HepG2 (cell line): ENCODE measurements at regions not wholly inside any gene's neighbourhood (a gene's known extent, or its start where the extent isn't known, plus 50 kb on each side); places are given as distances from the start of the nearest gene placed in this dataset.

Experiments used
- ATAC-seq: fragments of 200-7000 bp; cut with Tn5 transposase; 3 replicates; pipeline ENCODE4 v1.9.1; 2020; ENCODE audit warnings: mild to moderate bottlenecking, moderate library complexity
- BruUV-seq: library from RNA; stranded (reverse); fragments of 400-500 nt; replicated peaks from 2 replicates; lab custom pipeline; 2021; lab: Mats Ljungman, UMichigan
- CTCF ChIA-PET: fragments of 300-600 bp; formaldehyde crosslinking; extraction: SDS; loops from one replicate; lab custom pipeline; 2021; ENCODE audit warnings: low total read pairs, inconsistent platforms, low intra/inter-chr PET ratio; lab: Yijun Ruan, JAX
- POLR2A ChIA-PET: fragments of 350-600 bp; sonication (Branson Sonifier 250); formaldehyde crosslinking; loops from one replicate; lab custom pipeline; 2020; ENCODE audit warnings: antibody characterized with exemption, inconsistent platforms; lab: Yijun Ruan, JAX
- DNase-seq: peaks from one replicate; pipeline ENCODE4 v3.0.0-alpha.2; 2015; ENCODE audit warnings: low spot score
- FAIRE-seq: peaks from 3 replicates; lab custom pipeline; 2011; peaks lifted over from hg19 to GRCh38; lab: Jason Lieb, UNC
- H2AFZ ChIP-seq: one replicate; pipeline ENCODE4 v1.6.1; 2011; ENCODE audit warnings: low read length, inconsistent platforms
- H3K27ac ChIP-seq: fragments of 300-600 bp; 3 replicates; pipeline ENCODE4 v1.8.0; 2011; ENCODE audit warnings: mixed run types, mild to moderate bottlenecking, mixed read lengths, low read length, inconsistent platforms; ENCODE audit not compliant: insufficient read depth; ENCODE audit errors: extremely low read length
- H3K27me3 ChIP-seq, 2 experiments: fragments of 200-600 bp in 1 of 2; 2 replicates in 1 of 2; 3 replicates in 1 of 2; pipeline versions ENCODE4 v1.6.0 to v1.8.0; 2011; ENCODE audit warnings: low read length in 2 of 2, mild to moderate bottlenecking in 2 of 2, moderate library complexity in 2 of 2, inconsistent platforms in 1 of 2; ENCODE audit not compliant: insufficient read depth in 2 of 2, control insufficient read depth in 1 of 2
- H3K36me3 ChIP-seq, 2 experiments: fragments of 200-600 bp in 1 of 2; replicated peaks in 1 of 2; 2 replicates in 1 of 2; 3 replicates in 1 of 2; pipeline versions ENCODE4 v1.5.1 to v1.8.0; 2011; ENCODE audit warnings: low read length in 2 of 2, inconsistent platforms in 1 of 2; ENCODE audit not compliant: insufficient read depth in 2 of 2, control insufficient read depth in 1 of 2
- H3K4me1 ChIP-seq: 2 replicates; pipeline ENCODE4 v1.5.1; 2012; ENCODE audit warnings: low read length, inconsistent platforms; ENCODE audit not compliant: insufficient read depth
- H3K4me2 ChIP-seq: 2 replicates; pipeline ENCODE4 v1.6.0; 2011; ENCODE audit warnings: low read depth, low read length, inconsistent platforms
- H3K4me3 ChIP-seq, 3 experiments: fragments of 200-600 bp in 1 of 3; sonication (generic), shearing (Covaris generic) in 1 of 3; replicated peaks in 1 of 3; 2 replicates each; pipeline ENCODE4 v1.5.1; 2011 to 2016; ENCODE audit warnings: low read length in 3 of 3, inconsistent platforms in 2 of 3, low read depth in 2 of 3, mild to moderate bottlenecking in 2 of 3, control low read depth in 1 of 3, mixed read lengths in 1 of 3; ENCODE audit not compliant: insufficient read depth in 1 of 3
- H3K79me2 ChIP-seq: one replicate; pipeline ENCODE4 v1.6.1; 2011; ENCODE audit warnings: low read length, inconsistent platforms; ENCODE audit not compliant: insufficient read depth
- H3K9ac ChIP-seq: 2 replicates; pipeline ENCODE4 v1.6.0; 2011; ENCODE audit warnings: mild to moderate bottlenecking, low read depth, low read length, inconsistent platforms; ENCODE audit not compliant: insufficient read depth
- H3K9me3 ChIP-seq: 2 replicates; pipeline ENCODE4 v1.5.1; 2012; ENCODE audit warnings: mild to moderate bottlenecking, low read length
- H4K20me1 ChIP-seq: 2 replicates; pipeline ENCODE4 v1.6.0; 2011; ENCODE audit warnings: inconsistent platforms, mild to moderate bottlenecking, low read length, moderate library complexity; ENCODE audit not compliant: insufficient read depth
- CHCHD3 ChIP-seq: sonication (generic); formaldehyde crosslinking; IDR thresholded peaks from 2 replicates; pipeline ENCODE4 v1.8.0; 2022; ENCODE audit warnings: mild to moderate bottlenecking, missing genetic modification reagents, moderate library complexity
- KDM6A ChIP-seq: IDR thresholded peaks from 2 replicates; pipeline ENCODE4 v1.6.1; 2016; ENCODE audit warnings: low read depth
- REPIN1 ChIP-seq: sonication (generic); formaldehyde crosslinking; IDR thresholded peaks from 2 replicates; pipeline ENCODE4 v1.8.0; 2022; ENCODE audit warnings: missing genetic modification reagents, low read depth, mild to moderate bottlenecking, borderline replicate concordance
- RNF2 ChIP-seq: fragments of 450-650 bp; conservative IDR thresholded peaks from 2 replicates; pipeline ENCODE4 v1.6.1; 2016; ENCODE audit warnings: low read depth
- ZBTB21 ChIP-seq: sonication (generic); formaldehyde crosslinking; IDR thresholded peaks from 2 replicates; pipeline ENCODE4 v1.4.0; 2020; ENCODE audit warnings: missing genetic modification reagents
- ZC3H4 ChIP-seq: sonication (generic); formaldehyde crosslinking; IDR thresholded peaks from 2 replicates; pipeline ENCODE4 v1.4.0; 2020; ENCODE audit warnings: missing genetic modification reagents, borderline replicate concordance
- ZNF546 ChIP-seq: sonication (generic); formaldehyde crosslinking; conservative IDR thresholded peaks from 2 replicates; pipeline ENCODE4 v1.8.1; 2023; ENCODE audit warnings: mild to moderate bottlenecking, missing genetic modification reagents
- ZNF607 ChIP-seq: sonication (generic); formaldehyde crosslinking; IDR thresholded peaks from 2 replicates; pipeline ENCODE4 v1.5.1; 2020; ENCODE audit warnings: missing genetic modification reagents, mild to moderate bottlenecking, borderline replicate concordance
- ZSCAN30 ChIP-seq: sonication (generic); formaldehyde crosslinking; IDR thresholded peaks from 2 replicates; pipeline ENCODE4 v1.5.0; 2020; ENCODE audit warnings: mild to moderate bottlenecking, missing genetic modification reagents
- WGBS: methylation state at CpG from one replicate; pipeline ENCODE4 v1.1.6; 2017; ENCODE audit warnings: low lambda C conversion rate; 5-methylcytosine and 5-hydroxymethylcytosine counted together
- in situ Hi-C: cut with HindIII; loops from 2 replicates; pipeline ENCODE4 v1.10.0; 2017; ENCODE audit warnings: low pct_unique_long_range_greater_than_20kb; ENCODE audit not compliant: extremely low pct_ligation_motif_present
- intact Hi-C: fragments of 100-400 bp; cut with micrococcal nuclease; formaldehyde crosslinking; loops from one replicate; pipeline ENCODE4 v1.10.0; 2022; ENCODE audit not compliant: unreplicated experiment
- TF ChIP-seq, protein P1 (sequence below): sonication (generic); formaldehyde crosslinking; IDR thresholded peaks from 2 replicates; pipeline ENCODE4 v1.4.0; 2020; ENCODE audit warnings: missing genetic modification reagents
- TF ChIP-seq, protein P2 (sequence below): sonication (generic); formaldehyde crosslinking; IDR thresholded peaks from 2 replicates; pipeline ENCODE4 v1.9.0; 2021; ENCODE audit warnings: mild to moderate bottlenecking, missing genetic modification reagents
- TF ChIP-seq, protein P3 (sequence below): sonication (generic); formaldehyde crosslinking; IDR thresholded peaks from 2 replicates; pipeline ENCODE4 v1.4.0; 2020; ENCODE audit warnings: missing genetic modification reagents, borderline replicate concordance

DNA sequence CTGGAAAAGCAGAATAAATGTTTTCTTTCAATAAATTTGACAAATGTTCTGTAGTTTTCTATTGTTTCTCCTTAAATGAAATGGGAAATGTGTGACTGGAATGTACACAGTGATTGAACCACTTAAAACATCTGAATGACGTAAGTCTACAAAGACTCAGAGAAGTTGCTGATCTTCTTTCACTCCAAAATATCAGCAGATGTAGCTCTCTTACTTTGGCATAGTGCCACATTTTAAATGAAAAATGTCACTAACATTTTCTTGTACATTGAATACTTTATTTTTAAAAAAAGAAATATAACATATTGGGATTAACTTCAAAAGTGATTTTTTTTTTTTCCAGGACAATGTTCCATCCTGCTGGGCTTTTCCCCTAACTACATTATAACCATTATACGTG lies 565.6 kb downstream of the TMEM182 start (continued):
- TF ChIP-seq, protein P1, sequence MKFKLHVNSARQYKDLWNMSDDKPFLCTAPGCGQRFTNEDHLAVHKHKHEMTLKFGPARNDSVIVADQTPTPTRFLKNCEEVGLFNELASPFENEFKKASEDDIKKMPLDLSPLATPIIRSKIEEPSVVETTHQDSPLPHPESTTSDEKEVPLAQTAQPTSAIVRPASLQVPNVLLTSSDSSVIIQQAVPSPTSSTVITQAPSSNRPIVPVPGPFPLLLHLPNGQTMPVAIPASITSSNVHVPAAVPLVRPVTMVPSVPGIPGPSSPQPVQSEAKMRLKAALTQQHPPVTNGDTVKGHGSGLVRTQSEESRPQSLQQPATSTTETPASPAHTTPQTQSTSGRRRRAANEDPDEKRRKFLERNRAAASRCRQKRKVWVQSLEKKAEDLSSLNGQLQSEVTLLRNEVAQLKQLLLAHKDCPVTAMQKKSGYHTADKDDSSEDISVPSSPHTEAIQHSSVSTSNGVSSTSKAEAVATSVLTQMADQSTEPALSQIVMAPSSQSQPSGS (CRISPR knock-in tag) = no peak
- no peak for TF ChIP-seq RNF2
- TF ChIP-seq ZC3H4 (CRISPR knock-in tag) = no peak
- no peak for TF ChIP-seq CHCHD3 (CRISPR knock-in tag)
- TF ChIP-seq KDM6A (CRISPR knock-in tag) = no peak
- no peak for TF ChIP-seq ZSCAN30 (CRISPR knock-in tag)

DNA sequence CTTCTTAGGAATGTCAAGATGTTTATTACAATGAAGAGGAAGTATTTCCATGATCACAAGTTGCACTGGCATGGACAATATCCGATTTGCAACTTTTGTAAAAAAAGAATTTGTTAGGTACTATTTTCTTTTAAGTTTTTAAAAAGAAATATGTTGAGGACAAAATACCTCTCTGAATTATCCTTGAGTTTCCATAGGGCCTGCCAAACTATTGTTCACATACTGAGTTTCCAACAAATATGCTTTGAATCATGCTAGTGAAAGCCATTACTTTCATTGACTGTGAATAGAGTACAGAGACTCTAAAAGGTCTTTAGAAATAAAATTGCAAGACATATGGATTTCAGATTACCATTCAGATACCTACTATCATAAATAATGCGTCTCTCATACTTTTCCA lies 566.1 kb downstream of the TMEM182 start:
- no peak overlapping the region for H3K4me2 ChIP-seq
- no peak for DNase-seq
- no peak for FAIRE-seq
- no peak overlapping the region for H3K4me3 ChIP-seq
- BruUV-seq = no TSS peak
- in situ Hi-C loops = no loop called here
- no peak overlapping the region for H2AFZ ChIP-seq
- H3K4me1 ChIP-seq = no peaks in the 10 kb centered on the region
- intact Hi-C loops = no loop called here
- no peaks in the 10 kb centered on the region for H3K36me3 ChIP-seq
- H3K9ac ChIP-seq = no peak overlapping the region
- POLR2A ChIA-PET = no interaction called here
- H3K9me3 ChIP-seq = peaks cover 4% of the 10 kb centered on the region; the same call in 1 of the 2 replicates
- no peaks in the 10 kb centered on the region for H3K27me3 ChIP-seq
- CTCF ChIA-PET = no interaction called here
- H4K20me1 ChIP-seq = no peaks in the 10 kb centered on the region
- WGBS = 33% methylated on average over 2 of the region's 2 CpGs
- H3K27ac ChIP-seq = no peak overlapping the region
- no peaks in the 10 kb centered on the region for H3K79me2 ChIP-seq
- ATAC-seq = no peak
- no peak for TF ChIP-seq ZBTB21 (CRISPR knock-in tag)
- TF ChIP-seq ZNF607 (CRISPR knock-in tag) = no peak
- TF ChIP-seq REPIN1 = no peak
- TF ChIP-seq, protein P2, sequence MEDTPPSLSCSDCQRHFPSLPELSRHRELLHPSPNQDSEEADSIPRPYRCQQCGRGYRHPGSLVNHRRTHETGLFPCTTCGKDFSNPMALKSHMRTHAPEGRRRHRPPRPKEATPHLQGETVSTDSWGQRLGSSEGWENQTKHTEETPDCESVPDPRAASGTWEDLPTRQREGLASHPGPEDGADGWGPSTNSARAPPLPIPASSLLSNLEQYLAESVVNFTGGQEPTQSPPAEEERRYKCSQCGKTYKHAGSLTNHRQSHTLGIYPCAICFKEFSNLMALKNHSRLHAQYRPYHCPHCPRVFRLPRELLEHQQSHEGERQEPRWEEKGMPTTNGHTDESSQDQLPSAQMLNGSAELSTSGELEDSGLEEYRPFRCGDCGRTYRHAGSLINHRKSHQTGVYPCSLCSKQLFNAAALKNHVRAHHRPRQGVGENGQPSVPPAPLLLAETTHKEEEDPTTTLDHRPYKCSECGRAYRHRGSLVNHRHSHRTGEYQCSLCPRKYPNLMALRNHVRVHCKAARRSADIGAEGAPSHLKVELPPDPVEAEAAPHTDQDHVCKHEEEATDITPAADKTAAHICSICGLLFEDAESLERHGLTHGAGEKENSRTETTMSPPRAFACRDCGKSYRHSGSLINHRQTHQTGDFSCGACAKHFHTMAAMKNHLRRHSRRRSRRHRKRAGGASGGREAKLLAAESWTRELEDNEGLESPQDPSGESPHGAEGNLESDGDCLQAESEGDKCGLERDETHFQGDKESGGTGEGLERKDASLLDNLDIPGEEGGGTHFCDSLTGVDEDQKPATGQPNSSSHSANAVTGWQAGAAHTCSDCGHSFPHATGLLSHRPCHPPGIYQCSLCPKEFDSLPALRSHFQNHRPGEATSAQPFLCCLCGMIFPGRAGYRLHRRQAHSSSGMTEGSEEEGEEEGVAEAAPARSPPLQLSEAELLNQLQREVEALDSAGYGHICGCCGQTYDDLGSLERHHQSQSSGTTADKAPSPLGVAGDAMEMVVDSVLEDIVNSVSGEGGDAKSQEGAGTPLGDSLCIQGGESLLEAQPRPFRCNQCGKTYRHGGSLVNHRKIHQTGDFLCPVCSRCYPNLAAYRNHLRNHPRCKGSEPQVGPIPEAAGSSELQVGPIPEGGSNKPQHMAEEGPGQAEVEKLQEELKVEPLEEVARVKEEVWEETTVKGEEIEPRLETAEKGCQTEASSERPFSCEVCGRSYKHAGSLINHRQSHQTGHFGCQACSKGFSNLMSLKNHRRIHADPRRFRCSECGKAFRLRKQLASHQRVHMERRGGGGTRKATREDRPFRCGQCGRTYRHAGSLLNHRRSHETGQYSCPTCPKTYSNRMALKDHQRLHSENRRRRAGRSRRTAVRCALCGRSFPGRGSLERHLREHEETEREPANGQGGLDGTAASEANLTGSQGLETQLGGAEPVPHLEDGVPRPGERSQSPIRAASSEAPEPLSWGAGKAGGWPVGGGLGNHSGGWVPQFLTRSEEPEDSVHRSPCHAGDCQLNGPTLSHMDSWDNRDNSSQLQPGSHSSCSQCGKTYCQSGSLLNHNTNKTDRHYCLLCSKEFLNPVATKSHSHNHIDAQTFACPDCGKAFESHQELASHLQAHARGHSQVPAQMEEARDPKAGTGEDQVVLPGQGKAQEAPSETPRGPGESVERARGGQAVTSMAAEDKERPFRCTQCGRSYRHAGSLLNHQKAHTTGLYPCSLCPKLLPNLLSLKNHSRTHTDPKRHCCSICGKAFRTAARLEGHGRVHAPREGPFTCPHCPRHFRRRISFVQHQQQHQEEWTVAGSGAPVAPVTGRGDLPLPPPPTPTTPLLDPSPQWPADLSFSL (CRISPR knock-in tag) = no peak
- TF ChIP-seq, protein P3, sequence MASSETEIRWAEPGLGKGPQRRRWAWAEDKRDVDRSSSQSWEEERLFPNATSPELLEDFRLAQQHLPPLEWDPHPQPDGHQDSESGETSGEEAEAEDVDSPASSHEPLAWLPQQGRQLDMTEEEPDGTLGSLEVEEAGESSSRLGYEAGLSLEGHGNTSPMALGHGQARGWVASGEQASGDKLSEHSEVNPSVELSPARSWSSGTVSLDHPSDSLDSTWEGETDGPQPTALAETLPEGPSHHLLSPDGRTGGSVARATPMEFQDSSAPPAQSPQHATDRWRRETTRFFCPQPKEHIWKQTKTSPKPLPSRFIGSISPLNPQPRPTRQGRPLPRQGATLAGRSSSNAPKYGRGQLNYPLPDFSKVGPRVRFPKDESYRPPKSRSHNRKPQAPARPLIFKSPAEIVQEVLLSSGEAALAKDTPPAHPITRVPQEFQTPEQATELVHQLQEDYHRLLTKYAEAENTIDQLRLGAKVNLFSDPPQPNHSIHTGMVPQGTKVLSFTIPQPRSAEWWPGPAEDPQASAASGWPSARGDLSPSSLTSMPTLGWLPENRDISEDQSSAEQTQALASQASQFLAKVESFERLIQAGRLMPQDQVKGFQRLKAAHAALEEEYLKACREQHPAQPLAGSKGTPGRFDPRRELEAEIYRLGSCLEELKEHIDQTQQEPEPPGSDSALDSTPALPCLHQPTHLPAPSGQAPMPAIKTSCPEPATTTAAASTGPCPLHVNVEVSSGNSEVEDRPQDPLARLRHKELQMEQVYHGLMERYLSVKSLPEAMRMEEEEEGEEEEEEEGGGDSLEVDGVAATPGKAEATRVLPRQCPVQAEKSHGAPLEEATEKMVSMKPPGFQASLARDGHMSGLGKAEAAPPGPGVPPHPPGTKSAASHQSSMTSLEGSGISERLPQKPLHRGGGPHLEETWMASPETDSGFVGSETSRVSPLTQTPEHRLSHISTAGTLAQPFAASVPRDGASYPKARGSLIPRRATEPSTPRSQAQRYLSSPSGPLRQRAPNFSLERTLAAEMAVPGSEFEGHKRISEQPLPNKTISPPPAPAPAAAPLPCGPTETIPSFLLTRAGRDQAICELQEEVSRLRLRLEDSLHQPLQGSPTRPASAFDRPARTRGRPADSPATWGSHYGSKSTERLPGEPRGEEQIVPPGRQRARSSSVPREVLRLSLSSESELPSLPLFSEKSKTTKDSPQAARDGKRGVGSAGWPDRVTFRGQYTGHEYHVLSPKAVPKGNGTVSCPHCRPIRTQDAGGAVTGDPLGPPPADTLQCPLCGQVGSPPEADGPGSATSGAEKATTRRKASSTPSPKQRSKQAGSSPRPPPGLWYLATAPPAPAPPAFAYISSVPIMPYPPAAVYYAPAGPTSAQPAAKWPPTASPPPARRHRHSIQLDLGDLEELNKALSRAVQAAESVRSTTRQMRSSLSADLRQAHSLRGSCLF (CRISPR knock-in tag) = no peak
- TF ChIP-seq ZNF546 (CRISPR knock-in tag) = no peak
